ENCODE measurements at regions not wholly inside any gene's neighbourhood (a gene's known extent, or its start where the extent isn't known, plus 50 kb on each side); places are given as distances from the start of the nearest gene placed in this dataset.

GRCh38 chr12:5210923-5211290 is 167.2 kb downstream of the KCNA5 start:
- TF ChIP-seq CTCF (IDR thresholded peaks at IDR 0.05) (no peak), MAX (IDR thresholded peaks at IDR 0.05; ENCODE audit: low read depth) (no peak), POLR2AphosphoS5 (IDR thresholded peaks at IDR 0.05; ENCODE audit: low read depth, low read length) (no peak), MXI1 (IDR thresholded peaks at IDR 0.05; ENCODE audit: low read depth, low read length) (no peak), GABPA (IDR thresholded peaks at IDR 0.05; ENCODE audit: low read depth) (no peak), EP300 (IDR thresholded peaks at IDR 0.05; ENCODE audit: borderline replicate concordance in 1 of 2, low read depth in 1 of 2, low read length in 1 of 2) (no peak), FOXM1 (IDR thresholded peaks at IDR 0.05; ENCODE audit: low read depth) (no peak), YY1 (IDR thresholded peaks at IDR 0.05; ENCODE audit: low read depth) (no peak), TAF1 (IDR thresholded peaks at IDR 0.05; ENCODE audit: borderline replicate concordance, low read depth, low read length) (no peak), EZH2phosphoT487 (IDR thresholded peaks at IDR 0.05; ENCODE audit: borderline replicate concordance, low read depth) (no peak), SIN3A (IDR thresholded peaks at IDR 0.05; ENCODE audit: borderline replicate concordance, low read depth, low read length) (no peak)
